Colonic mucosa (tissue), 4 donors: ENCODE measurements at regions not wholly inside any gene's neighbourhood (a gene's known extent, or its start where the extent isn't known, plus 50 kb on each side); places are given as distances from the start of the nearest gene placed in this dataset.
A peak's percentile ranks its signal among the peaks of the same experiment; 100 is the strongest.

Experiments
- DNase-seq: peaks from one replicate; pipeline ENCODE4 v3.0.0-alpha.2; 2020
- H3K27ac ChIP-seq: fragments of 200-600 bp; one replicate; pipeline ENCODE4 v1.8.0; 2021
- H3K27me3 ChIP-seq: fragments of 200-600 bp; one replicate; pipeline ENCODE4 v1.8.0; 2021
- H3K36me3 ChIP-seq: fragments of 200-600 bp; one replicate; pipeline ENCODE4 v1.8.0; 2021
- H3K4me1 ChIP-seq: fragments of 200-600 bp; one replicate; pipeline ENCODE4 v1.8.0; 2021; ENCODE audit warnings: mild to moderate bottlenecking
- H3K4me3 ChIP-seq: fragments of 200-600 bp; one replicate; pipeline ENCODE4 v1.8.0; 2021
- H3K9ac ChIP-seq, 2 donors: one replicate each; pipeline ENCODE4 v1.7.0; 2013; ENCODE audit warnings: control low read depth in 2 of 2, low read depth in 2 of 2, low read length in 2 of 2
- H3K9me3 ChIP-seq: fragments of 200-600 bp; one replicate; pipeline ENCODE4 v1.8.0; 2021
- intact Hi-C: fragments of 100-400 bp; cut with DNase I; formaldehyde crosslinking; loops from one replicate; pipeline ENCODE4 v1.14.1; 2022
- TF ChIP-seq, protein P1 (sequence below): fragments of 200-600 bp; IDR thresholded peaks from one replicate; pipeline ENCODE4 v1.8.0; 2022; ENCODE audit warnings: antibody characterized with exemption, mild to moderate bottlenecking
- donor health status: healthy.
- donor health status: DM: no; HTN: no; CAD: no.
- donor health status: DM: no; HTN: no; CAD: no.

DNA sequence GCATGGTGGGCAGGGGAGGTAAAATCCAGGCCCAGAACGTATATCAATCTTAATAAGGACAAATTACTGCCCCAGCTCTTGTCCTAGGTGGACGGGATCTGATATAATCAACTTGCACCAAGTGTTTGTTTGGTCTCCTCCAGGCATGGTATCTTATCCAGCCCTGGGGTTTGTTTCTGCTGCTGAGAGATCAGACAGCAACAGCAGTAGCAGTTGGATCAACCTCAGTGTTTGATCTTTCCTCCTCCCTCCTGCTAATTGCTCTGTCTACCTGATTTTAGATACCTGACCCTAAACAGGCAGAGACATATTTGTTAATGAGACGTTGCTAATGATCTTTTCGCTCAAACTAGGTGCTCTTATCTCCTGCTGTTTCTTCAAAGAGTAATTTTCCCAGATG lies 100.4 kb upstream of the BACH2 start:
- intact Hi-C loops: loop anchor here (5.0 kb wide), 1 partner anchor 80 kb away; no protein-coding TSS in a partner anchor
- no peaks in the 10 kb centered on the region for H3K4me1 ChIP-seq
- TF ChIP-seq, protein P1, sequence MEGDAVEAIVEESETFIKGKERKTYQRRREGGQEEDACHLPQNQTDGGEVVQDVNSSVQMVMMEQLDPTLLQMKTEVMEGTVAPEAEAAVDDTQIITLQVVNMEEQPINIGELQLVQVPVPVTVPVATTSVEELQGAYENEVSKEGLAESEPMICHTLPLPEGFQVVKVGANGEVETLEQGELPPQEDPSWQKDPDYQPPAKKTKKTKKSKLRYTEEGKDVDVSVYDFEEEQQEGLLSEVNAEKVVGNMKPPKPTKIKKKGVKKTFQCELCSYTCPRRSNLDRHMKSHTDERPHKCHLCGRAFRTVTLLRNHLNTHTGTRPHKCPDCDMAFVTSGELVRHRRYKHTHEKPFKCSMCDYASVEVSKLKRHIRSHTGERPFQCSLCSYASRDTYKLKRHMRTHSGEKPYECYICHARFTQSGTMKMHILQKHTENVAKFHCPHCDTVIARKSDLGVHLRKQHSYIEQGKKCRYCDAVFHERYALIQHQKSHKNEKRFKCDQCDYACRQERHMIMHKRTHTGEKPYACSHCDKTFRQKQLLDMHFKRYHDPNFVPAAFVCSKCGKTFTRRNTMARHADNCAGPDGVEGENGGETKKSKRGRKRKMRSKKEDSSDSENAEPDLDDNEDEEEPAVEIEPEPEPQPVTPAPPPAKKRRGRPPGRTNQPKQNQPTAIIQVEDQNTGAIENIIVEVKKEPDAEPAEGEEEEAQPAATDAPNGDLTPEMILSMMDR: no peak
- no peak overlapping the region for H3K9ac ChIP-seq
- no peak overlapping the region for H3K27ac ChIP-seq
- no peak overlapping the region for H3K4me3 ChIP-seq
- no peaks in the 10 kb centered on the region for H3K9me3 ChIP-seq
- DNase-seq: no peak
- H3K27me3 ChIP-seq: no peaks in the 10 kb centered on the region
- H3K36me3 ChIP-seq: no peaks in the 10 kb centered on the region

DNA sequence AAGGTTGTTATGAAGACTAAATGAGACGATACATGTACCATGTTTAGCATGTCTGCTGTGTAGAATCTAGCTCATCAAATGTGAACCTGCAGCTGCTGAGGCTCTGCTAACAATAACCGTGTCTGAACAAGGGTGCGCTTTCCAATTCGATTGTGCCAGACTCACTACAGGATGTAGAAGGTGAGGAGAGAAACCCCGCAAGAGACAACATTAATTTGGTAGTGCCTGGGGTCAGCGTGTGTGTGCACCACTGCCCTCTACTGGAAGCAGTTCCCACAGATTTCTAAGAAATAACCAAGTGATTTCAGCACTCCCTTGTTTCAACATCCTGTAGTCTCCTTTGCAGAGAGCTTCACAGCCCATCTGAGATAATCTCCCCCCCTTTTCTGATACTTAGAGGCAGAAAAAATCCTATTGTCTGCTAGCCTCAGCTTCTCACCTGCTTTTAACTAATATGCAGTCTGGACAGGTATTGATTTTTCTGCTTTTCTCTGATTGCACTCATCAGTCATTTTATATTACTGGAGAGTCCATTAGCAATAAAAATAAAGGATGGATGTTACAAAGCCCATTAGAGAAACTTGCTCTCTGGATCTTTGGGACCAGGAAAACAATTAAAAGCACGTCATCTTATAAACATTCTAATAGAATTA lies 96.7 kb upstream of the BACH2 start:
- no peaks in the 10 kb centered on the region for H3K4me1 ChIP-seq
- H3K4me3 ChIP-seq: no peak overlapping the region
- TF ChIP-seq, protein P1: peak; percentile 64
- no peak overlapping the region for H3K27ac ChIP-seq
- intact Hi-C loops: loop anchor here (5.0 kb wide), 2 partner anchors 106 to 426 kb away; no protein-coding TSS in a partner anchor
- H3K9me3 ChIP-seq: no peaks in the 10 kb centered on the region
- no peak overlapping the region for H3K9ac ChIP-seq
- peak; percentile 45 for DNase-seq
- H3K36me3 ChIP-seq: no peaks in the 10 kb centered on the region
- H3K27me3 ChIP-seq: no peaks in the 10 kb centered on the region

DNA sequence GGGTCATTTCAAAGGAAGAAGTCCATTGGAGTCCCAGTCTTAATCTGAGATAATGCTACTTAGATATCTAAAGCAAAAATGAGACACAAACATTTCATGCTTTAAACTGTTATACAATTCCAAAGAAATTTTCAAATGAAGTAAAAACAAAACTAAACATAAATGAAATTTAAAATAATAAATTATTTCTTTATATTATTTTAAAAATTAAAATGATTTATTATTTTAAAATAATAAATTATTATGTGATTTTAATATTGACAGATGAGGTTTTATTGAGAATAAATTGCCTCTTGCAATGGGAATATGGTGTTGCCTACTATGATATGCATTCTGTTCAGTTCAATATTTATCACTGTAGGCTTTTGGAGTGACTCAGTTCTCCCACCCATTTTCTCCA lies 93.7 kb upstream of the BACH2 start:
- intact Hi-C loops: loop anchor here (5.0 kb wide), 2 partner anchors 103 to 423 kb away; no protein-coding TSS in a partner anchor

DNA sequence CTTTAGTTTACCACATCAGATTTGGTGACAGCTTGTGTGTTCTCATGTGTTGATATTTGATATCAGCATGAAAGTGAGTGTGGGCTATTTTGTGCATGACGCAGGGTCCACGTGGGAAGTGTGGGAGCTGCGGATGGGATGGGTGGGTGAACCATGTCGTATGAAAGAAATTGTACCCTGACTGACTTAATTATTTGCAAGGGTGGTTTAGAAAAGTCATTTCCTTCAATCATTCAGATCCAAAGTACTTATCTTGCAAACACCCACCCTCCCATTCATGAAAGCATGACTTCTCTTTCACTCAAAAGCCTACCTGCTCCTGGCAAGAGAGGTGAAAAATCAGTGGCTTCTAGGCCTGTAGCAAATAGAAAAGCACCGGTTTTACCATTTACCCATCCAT lies 91.8 kb upstream of the BACH2 start:
- Histone ChIP-seq H3K27me3 (no peaks in the 10 kb centered on the region), H3K4me3 (no peak overlapping the region), H3K9me3 (no peaks in the 10 kb centered on the region), H3K9ac (no peak overlapping the region), H3K4me1 (no peaks in the 10 kb centered on the region), H3K27ac (no peak overlapping the region), H3K36me3 (no peaks in the 10 kb centered on the region)
- intact Hi-C loops: no loop called here
- DNase-seq: no peak
- TF ChIP-seq, protein P1: no peak

More for the DNA sequence above, 93.7 kb upstream of the BACH2 start:
- Histone ChIP-seq H3K27ac (no peak overlapping the region), H3K36me3 (no peaks in the 10 kb centered on the region), H3K9me3 (no peaks in the 10 kb centered on the region), H3K4me1 (no peaks in the 10 kb centered on the region), H3K27me3 (no peaks in the 10 kb centered on the region), H3K9ac (no peak overlapping the region), H3K4me3 (no peak overlapping the region)
- DNase-seq: no peak
- TF ChIP-seq, protein P1: no peak

DNA sequence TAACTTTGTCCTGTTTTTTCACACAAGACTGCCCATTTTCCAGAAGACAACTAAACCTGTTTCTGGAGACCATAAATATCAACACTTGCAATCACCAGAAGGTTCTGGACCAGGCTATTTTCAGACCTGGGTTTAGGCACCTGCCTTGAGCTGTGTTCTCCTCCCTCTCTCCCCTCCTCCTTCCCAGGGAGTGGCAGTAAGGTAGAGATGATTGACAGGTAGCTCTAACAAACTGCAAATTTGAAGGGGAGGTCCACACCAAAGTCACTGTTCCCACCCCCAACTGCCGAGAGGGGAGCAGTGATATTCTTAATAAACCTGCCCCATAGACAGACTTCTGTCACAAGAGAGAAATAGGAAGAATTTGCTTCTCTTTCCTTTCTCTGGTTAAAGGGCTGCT lies 91.2 kb upstream of the BACH2 start:
- no peaks in the 10 kb centered on the region for H3K27me3 ChIP-seq
- DNase-seq: no peak
- intact Hi-C loops: no loop called here
- TF ChIP-seq, protein P1: no peak
- H3K27ac ChIP-seq: no peak overlapping the region
- H3K36me3 ChIP-seq: no peaks in the 10 kb centered on the region
- no peaks in the 10 kb centered on the region for H3K4me1 ChIP-seq
- H3K4me3 ChIP-seq: no peak overlapping the region
- no peaks in the 10 kb centered on the region for H3K9me3 ChIP-seq
- no peak overlapping the region for H3K9ac ChIP-seq
